ENCODE measurements at regions not wholly inside any gene's neighbourhood (a gene's known extent, or its start where the extent isn't known, plus 50 kb on each side); places are given as distances from the start of the nearest gene placed in this dataset.

GRCh38 chr2:157932480-157933159 is 56.5 kb upstream of the ACVR1 start:
- H2AK5ac ChIP-seq (ENCODE audit: low read depth, low read length): no peak overlapping the region
- POLR2A ChIA-PET (ENCODE audit: partially characterized antibody): interaction anchor here (0.7 to 1.8 kb wide), 6 partner anchors 11 to 70 kb away, joined by 3 to 8 read pairs (median 3); partner anchors contain the start of gene ACVR1
- DNase-seq (ENCODE audit: low read depth in 1 of 2, low spot score in 2 of 2): peak; percentile 53 to 63
- peak; percentile 25; the same call in 1 of the 2 replicates for TF ChIP-seq TBP (IDR thresholded peaks at IDR 0.05; ENCODE audit: low read depth, low read length)
- no peak for TF ChIP-seq RBBP5 (IDR thresholded peaks at IDR 0.05; ENCODE audit: borderline replicate concordance, low read depth, low read length)
- TF ChIP-seq GTF2F1 (IDR thresholded peaks at IDR 0.05; ENCODE audit: borderline replicate concordance, low read depth, low read length): no peak
- 0 out of 2 replicates have a peak, but pooled peaks have one; percentile 30 for TF ChIP-seq ATF2 (IDR thresholded peaks at IDR 0.05; ENCODE audit: low read length)
- no peak for TF ChIP-seq CHD2 (IDR thresholded peaks at IDR 0.05; ENCODE audit: low read length)
- TF ChIP-seq POLR2A (IDR thresholded peaks at IDR 0.05; ENCODE audit: control extremely low read depth in 1 of 2, low read depth in 2 of 2, low read length in 2 of 2): no peak
- TF ChIP-seq RXRA (IDR thresholded peaks at IDR 0.05; ENCODE audit: insufficient read depth, low read depth, low read length): peak; percentile 87; the same call in 1 of the 2 replicates
- no peak for TF ChIP-seq TAF7 (optimal IDR thresholded peaks at IDR 0.05; ENCODE audit: borderline replicate concordance, low read depth, low read length)
- peak; percentile 90 for TF ChIP-seq SP1 (IDR thresholded peaks at IDR 0.05; ENCODE audit: low read depth, low read length)
- TF ChIP-seq SUZ12 (IDR thresholded peaks at IDR 0.05; ENCODE audit: low read length): no peak
- no peak for TF ChIP-seq TAF1 (IDR thresholded peaks at IDR 0.05; ENCODE audit: low read depth, low read length)

More at GRCh38 chr2:157932480-157933159, 56.5 kb upstream of the ACVR1 start:
- Histone ChIP-seq H3K27ac (ENCODE audit: low read depth, low read length) (no peak overlapping the region), H3K79me1 (ENCODE audit: low read depth, low read length) (no peaks in the 10 kb centered on the region), H4K5ac (ENCODE audit: insufficient read length, low read depth, low read length) (no peak overlapping the region), H3K4me2 (ENCODE audit: insufficient read depth in 1 of 2, low read depth in 2 of 2, low read length in 2 of 2) (peak overlapping the region; percentile 53 to 69), H4K91ac (replicated peaks; ENCODE audit: insufficient read length, low read length) (no peak overlapping the region), H3K4ac (replicated peaks; ENCODE audit: insufficient read length, low read depth, low read length) (no peak overlapping the region), H2BK12ac (ENCODE audit: low read depth, low read length) (peak overlapping the region; percentile 80; the same call in 1 of the 2 replicates), H3K79me2 (ENCODE audit: control insufficient read depth in 1 of 2, insufficient read depth in 2 of 2, low read length in 2 of 2) (no peaks in the 10 kb centered on the region), H3K56ac (replicated peaks; ENCODE audit: insufficient read length, low read depth, low read length) (no peak overlapping the region), H3K18ac (ENCODE audit: extremely low read depth, low read length) (peak overlapping the region; percentile 44), H4K8ac (ENCODE audit: extremely low read depth, insufficient read depth, low read length) (no peak overlapping the region), H2BK15ac (ENCODE audit: low read length) (no peak overlapping the region), H3K14ac (ENCODE audit: insufficient read length) (no peak overlapping the region), H3K9ac (replicated peaks in 1 of 4; ENCODE audit: extremely low read depth in 1 of 4, low read depth in 3 of 4, low read length in 3 of 4) (no peak overlapping the region), H3K4me1 (replicated peaks in 1 of 4; ENCODE audit: control insufficient read depth in 3 of 4, insufficient read depth in 4 of 4, low read length in 3 of 4) (peaks cover 3 to 17% (median 9%) of the 10 kb centered on the region in 4 experiments; a peak in 6 of 7 replicates), H3K27me3 (replicated peaks in 1 of 4; ENCODE audit: control insufficient read depth in 3 of 4, extremely low read depth in 1 of 4, insufficient read depth in 3 of 4, low read length in 3 of 4) (peaks cover 22 to 55% (median 44%) of the 10 kb centered on the region in 4 experiments), H3K36me3 (ENCODE audit: control insufficient read depth in 2 of 4, insufficient read depth in 4 of 4, low read length in 3 of 4) (no peaks in the 10 kb centered on the region), H3K23ac (ENCODE audit: insufficient read length) (no peak overlapping the region), H2BK120ac (replicated peaks; ENCODE audit: low read depth, low read length) (no peak overlapping the region), H3K23me2 (ENCODE audit: low read depth, low read length) (peaks cover 5% of the 10 kb centered on the region), H2BK5ac (ENCODE audit: low read depth, low read length) (no peak overlapping the region), H3K9me3 (ENCODE audit: insufficient read depth in 2 of 2, low read depth in 1 of 2, low read length in 1 of 2) (no peaks in the 10 kb centered on the region), H3K4me3 (ENCODE audit: extremely low read depth in 1 of 4, insufficient read depth in 2 of 4, low read depth in 3 of 4, low read length in 4 of 4) (peak overlapping the region; percentile 0 to 51 (median 28); a peak in 5 of 8 replicates), H2AFZ (ENCODE audit: low read length) (no peak overlapping the region), H2BK20ac (ENCODE audit: low read length) (peak overlapping the region; percentile 38; the same call in 1 of the 2 replicates), H4K20me1 (replicated peaks in 1 of 2; ENCODE audit: control insufficient read depth in 1 of 2, insufficient read depth in 2 of 2, low read length in 2 of 2) (no peaks in the 10 kb centered on the region)
- WGBS, 2 experiments (ENCODE audit: extremely low coverage in 1 of 2, insufficient coverage in 1 of 2, insufficient read length in 1 of 2, insufficient replicate concordance in 2 of 2, low coverage in 1 of 2, low lambda C conversion rate in 2 of 2, missing lambda C conversion rate in 1 of 2): 7% methylated on average over 10 of the region's 10 CpGs; no CpG with 5 or more reads in 1 of the 2 experiments
- FAIRE-seq: peak; percentile 98
- CTCF ChIA-PET (ENCODE audit: partially characterized antibody): interaction anchor here (0.9 to 2.1 kb wide), 7 partner anchors 12 to 78 kb away, joined by 3 to 8 read pairs (median 3); no protein-coding TSS in a partner anchor

Measured in H1 (cell line).